GM23338 (cell line): ENCODE measurements at regions not wholly inside any gene's neighbourhood (a gene's known extent, or its start where the extent isn't known, plus 50 kb on each side); places are given as distances from the start of the nearest gene placed in this dataset.

ENCODE experiments used
- ATAC-seq: fragments of 200-7000 bp; cut with Tn5 transposase; 3 replicates; pipeline ENCODE4 v1.9.1; 2020
- DNase-seq: peaks from one replicate; pipeline ENCODE4 v3.0.0-alpha.2; 2015; ENCODE audit warnings: low spot score
- H2AFZ ChIP-seq: fragments of 200-600 bp; sonication (generic); 2 replicates; pipeline ENCODE4 v1.8.0; 2016; ENCODE audit warnings: antibody characterized with exemption, mild to moderate bottlenecking, moderate library complexity
- H3F3A ChIP-seq: fragments of 200-600 bp; sonication (generic); replicated peaks from 2 replicates; pipeline ENCODE4 v1.8.0; 2017; ENCODE audit warnings: antibody characterized with exemption, mixed run types, low read depth
- H3K27ac ChIP-seq: fragments of 200-600 bp; sonication (generic); 2 replicates; pipeline ENCODE4 v1.6.1; 2016; ENCODE audit warnings: low read depth
- H3K27me3 ChIP-seq: fragments of 200-600 bp; sonication (generic); 2 replicates; pipeline ENCODE4 v1.8.0; 2016; ENCODE audit warnings: mild to moderate bottlenecking, mixed run types, moderate library complexity; ENCODE audit not compliant: insufficient read depth
- H3K36me3 ChIP-seq: fragments of 200-600 bp; sonication (generic); 2 replicates; pipeline ENCODE4 v1.8.0; 2016; ENCODE audit warnings: mild to moderate bottlenecking; ENCODE audit not compliant: insufficient read depth
- H3K4me1 ChIP-seq: fragments of 200-600 bp; sonication (generic); 2 replicates; pipeline ENCODE4 v1.8.0; 2016; ENCODE audit warnings: mild to moderate bottlenecking, moderate library complexity; ENCODE audit not compliant: insufficient read depth
- H3K4me2 ChIP-seq: fragments of 200-600 bp; sonication (generic); 2 replicates; pipeline ENCODE4 v1.7.1; 2017; ENCODE audit warnings: mixed run types
- H3K4me3 ChIP-seq: fragments of 200-600 bp; sonication (generic); 2 replicates; pipeline ENCODE4 v1.6.1; 2016; ENCODE audit warnings: mixed run types
- H3K79me2 ChIP-seq: fragments of 200-600 bp; sonication (generic); replicated peaks from 2 replicates; pipeline ENCODE4 v1.8.0; 2017; ENCODE audit warnings: mild to moderate bottlenecking; ENCODE audit not compliant: insufficient read depth
- H3K9me2 ChIP-seq: fragments of 200-600 bp; sonication (generic); 2 replicates; pipeline ENCODE4 v1.8.0; 2017; ENCODE audit not compliant: insufficient read depth
- H4K20me1 ChIP-seq: fragments of 200-600 bp; sonication (generic); replicated peaks from 2 replicates; pipeline ENCODE4 v1.8.0; 2017; ENCODE audit warnings: mild to moderate bottlenecking; ENCODE audit not compliant: insufficient read depth
- H3K27ac Mint-ChIP-seq: 2 replicates; pipeline ENCODE4 v1.8.0; 2020; ENCODE audit warnings: inconsistent platforms, mild to moderate bottlenecking, moderate library complexity, mixed read lengths
- H3K27me3 Mint-ChIP-seq: 3 replicates; pipeline ENCODE4 v1.8.0; 2022; ENCODE audit warnings: low read depth, mild to moderate bottlenecking, moderate library complexity, mixed read lengths, inconsistent platforms; ENCODE audit not compliant: insufficient read depth, poor library complexity
- H3K36me3 Mint-ChIP-seq: 3 replicates; pipeline ENCODE4 v1.8.0; 2021; ENCODE audit warnings: low read depth, mild to moderate bottlenecking, inconsistent platforms, moderate library complexity, mixed read lengths
- H3K4me1 Mint-ChIP-seq: 3 replicates; pipeline ENCODE4 v1.8.0; 2020; ENCODE audit warnings: mild to moderate bottlenecking, inconsistent platforms, mixed read lengths
- H3K4me3 Mint-ChIP-seq: 3 replicates; pipeline ENCODE4 v1.8.0; 2021; ENCODE audit warnings: moderate library complexity, mild to moderate bottlenecking, inconsistent platforms, mixed read lengths
- H3K9me3 Mint-ChIP-seq: 3 replicates; pipeline ENCODE4 v1.8.0; 2020; ENCODE audit warnings: moderate library complexity, mild to moderate bottlenecking, inconsistent platforms, mixed read lengths
- EZH2phosphoT487 ChIP-seq: fragments of 200-600 bp; sonication (generic); IDR thresholded peaks from one replicate; pipeline ENCODE4 v1.8.1; 2018; ENCODE audit warnings: antibody characterized with exemption; ENCODE audit not compliant: unreplicated experiment
- NANOG ChIP-seq: IDR thresholded peaks from 2 replicates; pipeline ENCODE4 v1.6.1; 2016; ENCODE audit warnings: antibody characterized with exemption, borderline replicate concordance
- POLR2AphosphoS5 ChIP-seq: IDR thresholded peaks from 2 replicates; pipeline ENCODE4 v1.6.1; 2016; ENCODE audit warnings: antibody characterized with exemption, low read depth
- STAT1 ChIP-seq: IDR thresholded peaks from one replicate; pipeline ENCODE4 v1.6.1; 2016; ENCODE audit warnings: antibody characterized with exemption; ENCODE audit not compliant: unreplicated experiment
- ZNF114 ChIP-seq: fragments of 250-450 bp; sonication (Bioruptor Pico); IDR thresholded peaks from 2 replicates; pipeline ENCODE4 v1.5.0; 2020; ENCODE audit warnings: mild to moderate bottlenecking, moderate library complexity
- TF ChIP-seq, protein P1 (sequence below): fragments of 250-450 bp; sonication (Bioruptor Pico); IDR thresholded peaks from 2 replicates; pipeline ENCODE4 v1.5.0; 2020; ENCODE audit warnings: mild to moderate bottlenecking, moderate library complexity

DNA sequence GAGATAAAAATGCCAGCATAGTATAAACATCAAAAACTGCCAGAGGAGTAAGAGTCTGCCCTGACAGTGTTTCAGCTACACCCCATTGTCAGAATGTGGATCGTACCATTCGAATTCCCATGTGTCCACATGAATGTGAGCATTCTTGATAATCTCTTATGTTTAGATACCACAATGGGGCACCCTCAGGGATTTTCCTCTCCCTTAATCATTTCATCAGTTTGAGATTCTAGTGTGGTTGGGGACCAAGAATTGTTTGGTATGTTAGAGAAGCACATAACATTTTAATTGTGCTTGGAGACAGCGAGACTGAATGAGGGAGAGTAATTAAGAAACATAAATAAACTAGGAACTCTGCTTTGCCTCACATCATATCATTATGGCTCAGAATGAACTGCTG, 120.2 kb downstream of the ZC3H11B start:
- no peaks in the 10 kb centered on the region for H3K4me1 ChIP-seq
- H2AFZ ChIP-seq, result no peak overlapping the region
- no peaks in the 10 kb centered on the region for H3K79me2 ChIP-seq
- ATAC-seq (no peak), DNase-seq (no peak)
- Mint-ChIP-seq H3K4me3 (no peak overlapping the region), H3K36me3 (no peaks in the 10 kb centered on the region), H3K27ac (no peak overlapping the region), H3K4me1 (no peaks in the 10 kb centered on the region), H3K9me3 (no peaks in the 10 kb centered on the region), H3K27me3 (no peaks in the 10 kb centered on the region)
- no peaks in the 10 kb centered on the region for H3K36me3 ChIP-seq
- H3F3A ChIP-seq, result no peaks in the 10 kb centered on the region
- no peak overlapping the region for H3K4me3 ChIP-seq
- TF ChIP-seq POLR2AphosphoS5, result no peak
- no peak for TF ChIP-seq NANOG
- TF ChIP-seq, protein P1, sequence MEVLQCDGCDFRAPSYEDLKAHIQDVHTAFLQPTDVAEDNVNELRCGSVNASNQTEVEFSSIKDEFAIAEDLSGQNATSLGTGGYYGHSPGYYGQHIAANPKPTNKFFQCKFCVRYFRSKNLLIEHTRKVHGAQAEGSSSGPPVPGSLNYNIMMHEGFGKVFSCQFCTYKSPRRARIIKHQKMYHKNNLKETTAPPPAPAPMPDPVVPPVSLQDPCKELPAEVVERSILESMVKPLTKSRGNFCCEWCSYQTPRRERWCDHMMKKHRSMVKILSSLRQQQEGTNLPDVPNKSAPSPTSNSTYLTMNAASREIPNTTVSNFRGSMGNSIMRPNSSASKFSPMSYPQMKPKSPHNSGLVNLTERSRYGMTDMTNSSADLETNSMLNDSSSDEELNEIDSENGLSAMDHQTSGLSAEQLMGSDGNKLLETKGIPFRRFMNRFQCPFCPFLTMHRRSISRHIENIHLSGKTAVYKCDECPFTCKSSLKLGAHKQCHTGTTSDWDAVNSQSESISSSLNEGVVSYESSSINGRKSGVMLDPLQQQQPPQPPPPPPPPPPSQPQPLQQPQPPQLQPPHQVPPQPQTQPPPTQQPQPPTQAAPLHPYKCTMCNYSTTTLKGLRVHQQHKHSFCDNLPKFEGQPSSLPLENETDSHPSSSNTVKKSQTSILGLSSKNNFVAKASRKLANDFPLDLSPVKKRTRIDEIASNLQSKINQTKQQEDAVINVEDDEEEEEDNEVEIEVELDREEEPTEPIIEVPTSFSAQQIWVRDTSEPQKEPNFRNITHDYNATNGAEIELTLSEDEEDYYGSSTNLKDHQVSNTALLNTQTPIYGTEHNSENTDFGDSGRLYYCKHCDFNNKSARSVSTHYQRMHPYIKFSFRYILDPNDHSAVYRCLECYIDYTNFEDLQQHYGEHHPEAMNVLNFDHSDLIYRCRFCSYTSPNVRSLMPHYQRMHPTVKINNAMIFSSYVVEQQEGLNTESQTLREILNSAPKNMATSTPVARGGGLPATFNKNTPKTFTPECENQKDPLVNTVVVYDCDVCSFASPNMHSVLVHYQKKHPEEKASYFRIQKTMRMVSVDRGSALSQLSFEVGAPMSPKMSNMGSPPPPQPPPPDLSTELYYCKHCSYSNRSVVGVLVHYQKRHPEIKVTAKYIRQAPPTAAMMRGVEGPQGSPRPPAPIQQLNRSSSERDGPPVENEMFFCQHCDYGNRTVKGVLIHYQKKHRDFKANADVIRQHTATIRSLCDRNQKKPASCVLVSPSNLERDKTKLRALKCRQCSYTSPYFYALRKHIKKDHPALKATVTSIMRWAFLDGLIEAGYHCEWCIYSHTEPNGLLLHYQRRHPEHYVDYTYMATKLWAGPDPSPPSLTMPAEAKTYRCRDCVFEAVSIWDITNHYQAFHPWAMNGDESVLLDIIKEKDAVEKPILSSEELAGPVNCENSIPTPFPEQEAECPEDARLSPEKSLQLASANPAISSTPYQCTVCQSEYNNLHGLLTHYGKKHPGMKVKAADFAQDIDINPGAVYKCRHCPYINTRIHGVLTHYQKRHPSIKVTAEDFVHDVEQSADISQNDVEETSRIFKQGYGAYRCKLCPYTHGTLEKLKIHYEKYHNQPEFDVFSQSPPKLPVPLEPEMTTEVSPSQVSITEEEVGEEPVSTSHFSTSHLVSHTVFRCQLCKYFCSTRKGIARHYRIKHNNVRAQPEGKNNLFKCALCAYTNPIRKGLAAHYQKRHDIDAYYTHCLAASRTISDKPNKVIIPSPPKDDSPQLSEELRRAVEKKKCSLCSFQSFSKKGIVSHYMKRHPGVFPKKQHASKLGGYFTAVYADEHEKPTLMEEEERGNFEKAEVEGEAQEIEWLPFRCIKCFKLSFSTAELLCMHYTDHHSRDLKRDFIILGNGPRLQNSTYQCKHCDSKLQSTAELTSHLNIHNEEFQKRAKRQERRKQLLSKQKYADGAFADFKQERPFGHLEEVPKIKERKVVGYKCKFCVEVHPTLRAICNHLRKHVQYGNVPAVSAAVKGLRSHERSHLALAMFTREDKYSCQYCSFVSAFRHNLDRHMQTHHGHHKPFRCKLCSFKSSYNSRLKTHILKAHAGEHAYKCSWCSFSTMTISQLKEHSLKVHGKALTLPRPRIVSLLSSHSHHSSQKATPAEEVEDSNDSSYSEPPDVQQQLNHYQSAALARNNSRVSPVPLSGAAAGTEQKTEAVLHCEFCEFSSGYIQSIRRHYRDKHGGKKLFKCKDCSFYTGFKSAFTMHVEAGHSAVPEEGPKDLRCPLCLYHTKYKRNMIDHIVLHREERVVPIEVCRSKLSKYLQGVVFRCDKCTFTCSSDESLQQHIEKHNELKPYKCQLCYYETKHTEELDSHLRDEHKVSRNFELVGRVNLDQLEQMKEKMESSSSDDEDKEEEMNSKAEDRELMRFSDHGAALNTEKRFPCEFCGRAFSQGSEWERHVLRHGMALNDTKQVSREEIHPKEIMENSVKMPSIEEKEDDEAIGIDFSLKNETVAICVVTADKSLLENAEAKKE (CRISPR knock-in tag), result no peak
- no peak for TF ChIP-seq EZH2phosphoT487
- no peak for TF ChIP-seq ZNF114 (CRISPR knock-in tag)
- H3K27me3 ChIP-seq, result no peaks in the 10 kb centered on the region
- no peaks in the 10 kb centered on the region for H3K9me2 ChIP-seq
- no peak overlapping the region for H3K4me2 ChIP-seq
- H4K20me1 ChIP-seq, result no peaks in the 10 kb centered on the region
- no peak overlapping the region for H3K27ac ChIP-seq

DNA sequence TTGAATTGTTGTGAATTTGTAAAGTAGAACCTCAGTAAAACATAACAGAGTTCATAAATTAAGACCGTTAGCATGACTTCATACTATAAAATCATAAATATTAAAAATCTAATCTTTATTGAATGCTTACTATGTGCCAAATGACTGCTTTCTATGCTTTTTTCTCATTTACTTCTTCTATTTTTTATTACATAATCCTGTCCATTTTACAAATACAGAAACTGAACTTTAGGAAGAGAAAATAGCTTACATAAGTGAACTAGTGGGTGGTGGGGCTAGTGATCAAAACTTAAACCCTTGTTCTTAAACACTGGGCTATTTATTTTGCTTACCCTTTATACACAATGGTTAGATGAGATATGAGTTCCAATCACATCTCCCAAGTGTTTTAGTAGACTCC, 122.3 kb downstream of the ZC3H11B start:
- no peak overlapping the region for H3K27ac ChIP-seq
- H3K4me2 ChIP-seq, result no peak overlapping the region
- no peaks in the 10 kb centered on the region for H3F3A ChIP-seq
- no peak overlapping the region for H2AFZ ChIP-seq
- H3K27me3 ChIP-seq, result no peaks in the 10 kb centered on the region
- ATAC-seq (no peak), DNase-seq (no peak)
- Mint-ChIP-seq H3K27ac (no peak overlapping the region), H3K9me3 (no peaks in the 10 kb centered on the region), H3K27me3 (no peaks in the 10 kb centered on the region), H3K4me3 (no peak overlapping the region), H3K36me3 (no peaks in the 10 kb centered on the region), H3K4me1 (no peaks in the 10 kb centered on the region)
- H3K9me2 ChIP-seq, result no peaks in the 10 kb centered on the region
- no peaks in the 10 kb centered on the region for H3K4me1 ChIP-seq
- H3K4me3 ChIP-seq, result no peak overlapping the region
- no peaks in the 10 kb centered on the region for H4K20me1 ChIP-seq
- H3K79me2 ChIP-seq, result no peaks in the 10 kb centered on the region
- H3K36me3 ChIP-seq, result no peaks in the 10 kb centered on the region
- TF ChIP-seq STAT1 (no peak), EZH2phosphoT487 (no peak)
- TF ChIP-seq, protein P1 (CRISPR knock-in tag), result no peak
